Esophagus squamous epithelium (tissue), 5 donors: ENCODE measurements at regions not wholly inside any gene's neighbourhood (a gene's known extent, or its start where the extent isn't known, plus 50 kb on each side); places are given as distances from the start of the nearest gene placed in this dataset.

Source experiments
- DNase-seq: peaks from one replicate; lab custom pipeline; 2025; lab: John Stamatoyannopoulos, UW
- H3K27ac ChIP-seq, 4 donors: fragments of 200-600 bp; sonication (generic); one replicate each; pipeline ENCODE4 v1.5.1; 2016 to 2019; ENCODE audit warnings: mild to moderate bottlenecking in 1 of 4
- H3K27me3 ChIP-seq, 4 donors: fragments of 200-600 bp; sonication (generic); 1 replicate in 3 of 4; 2 replicates in 1 of 4; pipeline versions ENCODE4 v1.5.1 to v1.6.0; 2017 to 2021; ENCODE audit warnings: antibody characterized with exemption in 1 of 4
- H3K36me3 ChIP-seq, 3 donors: fragments of 200-600 bp; sonication (generic); one replicate each; pipeline ENCODE4 v1.5.1; 2016 to 2019
- H3K4me1 ChIP-seq, 3 donors: fragments of 200-600 bp; sonication (generic); one replicate each; pipeline ENCODE4 v1.5.1; 2017 to 2019
- H3K4me3 ChIP-seq, 4 donors: fragments of 200-600 bp; sonication (generic); 1 replicate in 3 of 4; 2 replicates in 1 of 4; pipeline ENCODE4 v1.5.1; 2016 to 2019; ENCODE audit warnings: mild to moderate bottlenecking in 2 of 4, moderate library complexity in 1 of 4
- H3K9me3 ChIP-seq, 3 donors: fragments of 200-600 bp; sonication (generic); one replicate each; pipeline ENCODE4 v1.5.1; 2016 to 2019
- CTCF ChIP-seq, 6 experiments: fragments of 450-650 bp in 4 of 6; fragments of 200-600 bp in 2 of 6; sonication (generic) in 2 of 6; IDR thresholded peaks; one replicate each; pipeline ENCODE4 v1.5.1; 2016 to 2019; ENCODE audit warnings: antibody characterized with exemption in 6 of 6, mild to moderate bottlenecking in 4 of 6, moderate library complexity in 4 of 6
- POLR2A ChIP-seq, 4 donors: fragments of 450-650 bp; IDR thresholded peaks; one replicate each; pipeline ENCODE4 v1.6.1; 2017; ENCODE audit warnings: antibody characterized with exemption in 4 of 4, mild to moderate bottlenecking in 4 of 4, moderate library complexity in 3 of 4
- WGBS, 2 donors: methylation state at CpG; one replicate each; pipeline ENCODE4 v1.1.5; 2018; 5-methylcytosine and 5-hydroxymethylcytosine counted together
- intact Hi-C: fragments of 100-400 bp; cut with DNase I; formaldehyde crosslinking; loops from one replicate; pipeline ENCODE4 v1.15.0; 2022
- donor health status: DM: yes; HTN: yes; CAD: no.

- Histone ChIP-seq H3K36me3 (no peaks in the 10 kb centered on the region), H3K27me3 (no peaks in the 10 kb centered on the region), H3K9me3 (no peaks in the 10 kb centered on the region), H3K27ac (no peak overlapping the region), H3K4me3 (no peak overlapping the region), H3K4me1 (no peaks in the 10 kb centered on the region)
- intact Hi-C loops, result no loop called here
- WGBS, 2 donors, result 53 to 82% methylated on average over 1 of the region's 1 CpG
- DNase-seq, result no peak
- TF ChIP-seq POLR2A (IDR thresholded peaks at IDR 0.05), result no peak
- no peak for TF ChIP-seq CTCF (IDR thresholded peaks at IDR 0.05)
Measured at GRCh38 chr20:7692478-7692877, 247.8 kb downstream of the HAO1 start.

GRCh38 chr20:7693761-7694160 is 246.5 kb downstream of the HAO1 start:
- no peaks in the 10 kb centered on the region for H3K36me3 ChIP-seq
- intact Hi-C loops, result no loop called here
- H3K9me3 ChIP-seq, result no peaks in the 10 kb centered on the region
- no peak for DNase-seq
- no peak for TF ChIP-seq POLR2A (IDR thresholded peaks at IDR 0.05)
- no peak for TF ChIP-seq CTCF (IDR thresholded peaks at IDR 0.05)
- no peak overlapping the region for H3K27ac ChIP-seq
- no peak overlapping the region for H3K4me3 ChIP-seq
- no peaks in the 10 kb centered on the region for H3K27me3 ChIP-seq
- no peaks in the 10 kb centered on the region for H3K4me1 ChIP-seq

GRCh38 chr20:7695051-7695495 is 245.2 kb downstream of the HAO1 start:
- H3K36me3 ChIP-seq, result no peaks in the 10 kb centered on the region
- no peak overlapping the region for H3K4me3 ChIP-seq
- H3K27ac ChIP-seq, result no peak overlapping the region
- no peak for TF ChIP-seq CTCF (IDR thresholded peaks at IDR 0.05)
- TF ChIP-seq POLR2A (IDR thresholded peaks at IDR 0.05), result no peak
- intact Hi-C loops, result no loop called here
- no peaks in the 10 kb centered on the region for H3K9me3 ChIP-seq
- no peaks in the 10 kb centered on the region for H3K27me3 ChIP-seq
- no peak for DNase-seq
- WGBS, 2 donors, result 61 to 69% methylated on average over 5 of the region's 5 CpGs
- H3K4me1 ChIP-seq, result no peaks in the 10 kb centered on the region

- Histone ChIP-seq H3K4me1 (no peaks in the 10 kb centered on the region), H3K27ac (no peak overlapping the region), H3K36me3 (no peaks in the 10 kb centered on the region), H3K9me3 (no peaks in the 10 kb centered on the region), H3K4me3 (no peak overlapping the region), H3K27me3 (no peaks in the 10 kb centered on the region)
- no peak for TF ChIP-seq CTCF (IDR thresholded peaks at IDR 0.05)
- no peak for TF ChIP-seq POLR2A (IDR thresholded peaks at IDR 0.05)
- no peak for DNase-seq
- intact Hi-C loops, result no loop called here
Measured at GRCh38 chr20:7695635-7696034, 244.6 kb downstream of the HAO1 start.

- H3K27me3 ChIP-seq, result no peaks in the 10 kb centered on the region
- DNase-seq, result no peak
- no peak for TF ChIP-seq CTCF (IDR thresholded peaks at IDR 0.05)
- WGBS, 2 donors, result 60 to 64% methylated on average over 1 of the region's 1 CpG
- H3K4me3 ChIP-seq, result no peak overlapping the region
- H3K9me3 ChIP-seq, result no peaks in the 10 kb centered on the region
- no peaks in the 10 kb centered on the region for H3K4me1 ChIP-seq
- intact Hi-C loops, result no loop called here
- no peak overlapping the region for H3K27ac ChIP-seq
- no peaks in the 10 kb centered on the region for H3K36me3 ChIP-seq
Measured at GRCh38 chr20:7696311-7696710, 243.9 kb downstream of the HAO1 start.
